TTC549 (cell line): ENCODE measurements at regions not wholly inside any gene's neighbourhood (a gene's known extent, or its start where the extent isn't known, plus 50 kb on each side); places are given as distances from the start of the nearest gene placed in this dataset.

Experiments used
- FAIRE-seq: peaks from 2 replicates; lab custom pipeline; 2012; peaks lifted over from hg19 to GRCh38; lab: Jason Lieb, UNC

- FAIRE-seq: no peak
Measured at GRCh38 chr4:33369446-33369845, 2649.3 kb downstream of the PCDH7 start.

- FAIRE-seq: no peak
Measured at GRCh38 chr4:33381816-33382215, 2661.6 kb downstream of the PCDH7 start.

DNA sequence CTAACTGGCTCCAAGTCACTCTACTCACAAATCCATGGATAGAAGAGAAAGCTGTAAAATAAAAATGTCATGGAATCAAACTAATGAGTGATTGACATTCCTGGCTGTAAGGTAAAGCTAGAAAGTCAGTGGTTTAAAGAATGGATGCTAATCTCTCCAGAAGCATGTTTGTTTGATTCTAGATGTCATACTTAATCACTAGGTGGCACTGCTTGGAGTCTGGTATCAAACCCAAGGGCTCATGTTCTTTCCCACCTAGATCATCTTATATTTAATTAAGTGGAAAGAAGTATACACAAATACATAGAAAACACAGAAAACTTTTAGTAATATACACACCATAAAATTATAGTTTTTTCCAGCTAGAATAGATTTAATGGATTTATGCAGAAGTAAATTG, 2666.6 kb downstream of the PCDH7 start:
- no peak for FAIRE-seq

GRCh38 chr4:33390976-33391375, 2670.8 kb downstream of the PCDH7 start:
- FAIRE-seq: no peak

DNA sequence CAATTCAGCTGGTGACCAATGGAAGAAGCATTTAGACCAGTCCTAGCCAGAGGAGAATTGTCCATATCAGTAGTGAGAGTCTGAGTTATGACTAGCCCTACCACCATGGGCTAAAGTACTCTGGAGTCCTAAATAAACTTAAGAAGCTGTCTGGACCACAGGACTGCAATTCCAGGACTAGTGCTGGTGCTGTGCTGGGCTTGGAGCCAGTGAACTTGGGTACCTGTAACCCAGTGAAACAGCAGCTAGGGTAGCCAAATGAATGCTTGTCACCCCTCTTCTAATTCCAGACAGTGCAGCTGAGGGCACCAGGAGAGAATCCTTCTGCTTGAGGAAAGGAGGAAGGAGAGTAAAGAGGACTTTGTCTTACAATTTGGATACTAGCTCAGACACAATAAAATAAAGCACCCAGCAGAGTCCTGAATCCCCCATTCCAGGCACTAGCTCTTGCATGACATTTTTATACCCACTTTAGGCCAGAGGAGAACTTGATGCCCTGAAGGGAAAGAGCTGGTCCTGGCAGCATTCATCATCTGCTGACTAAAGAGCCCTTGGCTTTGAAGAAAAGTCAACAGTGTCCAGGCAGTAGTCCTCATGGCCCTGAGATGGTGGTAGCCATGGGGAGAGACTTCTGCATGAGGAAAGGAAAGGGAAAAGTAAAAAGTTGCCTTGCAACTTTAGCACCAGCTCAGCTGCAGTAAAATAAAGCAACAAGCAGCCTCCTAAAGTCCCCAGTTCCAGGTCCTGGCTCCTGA, 2675.7 kb downstream of the PCDH7 start:
- no peak for FAIRE-seq

GRCh38 chr4:33400504-33400903, 2680.3 kb downstream of the PCDH7 start:
- no peak for FAIRE-seq

- no peak for FAIRE-seq
Measured at GRCh38 chr4:33407496-33407895, 2687.3 kb downstream of the PCDH7 start.

- FAIRE-seq: no peak
Measured at GRCh38 chr4:33411182-33411581, 2691.0 kb downstream of the PCDH7 start.

GRCh38 chr4:33421887-33422286, 2701.7 kb downstream of the PCDH7 start:
- no peak for FAIRE-seq

DNA sequence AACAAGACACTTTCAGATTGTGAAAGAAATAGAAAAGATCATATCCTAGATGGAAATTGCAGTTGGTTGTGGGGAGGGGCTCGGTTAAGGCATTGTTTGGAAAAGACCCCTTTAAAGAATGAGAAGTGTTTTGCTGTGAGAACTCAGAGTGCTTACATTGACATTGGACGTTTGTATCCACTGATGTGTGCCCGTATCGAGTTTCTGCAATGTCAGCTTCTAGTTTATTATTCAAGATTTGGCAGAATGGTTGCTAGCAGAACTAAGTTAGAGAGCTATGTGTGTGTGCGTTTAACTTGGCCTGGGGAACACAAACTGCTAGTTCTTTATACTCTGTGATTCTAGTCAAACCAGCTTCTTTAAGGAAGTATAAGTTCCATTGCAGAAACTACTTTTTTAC, 2702.5 kb downstream of the PCDH7 start:
- no peak for FAIRE-seq

DNA sequence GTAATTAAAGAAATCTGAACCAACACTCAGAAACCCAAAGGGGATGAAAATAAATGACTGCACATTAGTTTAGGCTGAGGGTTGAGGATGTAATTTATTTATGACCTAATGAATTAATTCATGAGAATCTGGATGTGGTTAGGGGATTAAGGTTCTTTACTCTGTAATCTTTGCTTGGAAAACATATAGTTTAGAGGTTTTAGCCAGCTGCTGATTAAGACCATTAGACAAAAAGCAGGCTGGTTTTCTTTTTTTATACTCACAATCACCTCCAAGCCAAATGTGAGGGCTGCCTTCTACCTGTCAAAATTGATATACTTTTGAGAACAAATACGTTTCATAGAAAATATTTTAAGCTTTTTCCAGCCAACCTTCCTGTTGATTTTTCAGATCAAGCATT, 2705.8 kb downstream of the PCDH7 start:
- no peak for FAIRE-seq

GRCh38 chr4:33427676-33428075, 2707.5 kb downstream of the PCDH7 start:
- no peak for FAIRE-seq

DNA sequence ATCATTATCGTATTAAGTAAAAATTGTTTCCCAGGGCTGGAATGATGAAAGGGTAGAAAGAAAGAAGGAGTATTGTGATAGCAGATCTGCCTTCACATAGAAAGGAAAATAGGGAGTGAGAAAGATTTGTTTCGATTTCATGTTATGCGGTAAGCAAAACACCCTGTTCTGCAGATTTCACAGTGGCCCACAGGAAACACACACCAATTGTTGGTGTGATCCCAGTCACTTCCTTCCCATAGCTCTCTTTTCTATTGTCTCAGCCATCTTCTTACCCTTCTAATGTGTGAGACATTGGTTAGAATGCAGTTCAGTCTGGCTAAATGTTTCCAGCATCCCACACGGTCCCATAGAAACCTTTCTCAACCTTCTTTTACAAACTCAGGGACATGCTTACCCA, 2709.8 kb downstream of the PCDH7 start:
- no peak for FAIRE-seq

GRCh38 chr4:33437406-33437805, 2717.2 kb downstream of the PCDH7 start:
- no peak for FAIRE-seq

DNA sequence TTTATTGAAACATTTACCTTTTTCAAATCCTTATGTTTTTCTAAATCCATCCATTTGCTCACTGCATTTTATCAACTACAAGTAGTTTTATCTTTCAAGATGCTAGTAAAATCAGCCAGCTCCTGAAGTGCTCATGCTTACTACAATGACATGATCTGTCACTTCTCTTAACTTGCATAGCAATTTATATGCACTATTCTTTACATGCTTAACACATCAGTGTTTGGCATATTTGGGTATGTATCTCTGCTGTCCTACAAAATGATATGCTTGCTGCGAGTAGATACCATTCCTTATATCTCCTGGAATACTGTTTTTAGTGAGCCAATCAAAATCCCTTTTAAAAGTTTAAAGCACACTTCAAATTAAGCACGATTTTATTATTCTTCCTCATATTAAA, 2726.8 kb downstream of the PCDH7 start:
- no peak for FAIRE-seq

DNA sequence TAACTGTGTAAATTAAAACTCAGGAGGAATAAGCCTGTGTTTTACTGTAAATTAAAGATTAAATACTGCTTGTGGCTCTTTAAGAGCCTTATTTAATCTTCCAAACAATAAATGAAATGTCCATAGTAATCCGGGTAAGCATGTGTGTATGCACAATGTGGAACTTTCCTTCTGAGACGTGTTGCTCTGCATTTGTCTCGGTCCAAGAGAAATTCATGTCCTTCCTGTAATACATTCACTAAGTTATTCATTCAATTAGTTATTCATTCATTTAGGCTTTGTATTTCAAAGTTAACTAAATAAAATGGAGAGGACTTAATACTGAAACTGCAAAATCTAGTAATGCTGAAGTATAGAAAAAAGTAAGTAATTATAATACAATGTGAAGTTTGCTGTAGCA, 2728.8 kb downstream of the PCDH7 start:
- FAIRE-seq: no peak

DNA sequence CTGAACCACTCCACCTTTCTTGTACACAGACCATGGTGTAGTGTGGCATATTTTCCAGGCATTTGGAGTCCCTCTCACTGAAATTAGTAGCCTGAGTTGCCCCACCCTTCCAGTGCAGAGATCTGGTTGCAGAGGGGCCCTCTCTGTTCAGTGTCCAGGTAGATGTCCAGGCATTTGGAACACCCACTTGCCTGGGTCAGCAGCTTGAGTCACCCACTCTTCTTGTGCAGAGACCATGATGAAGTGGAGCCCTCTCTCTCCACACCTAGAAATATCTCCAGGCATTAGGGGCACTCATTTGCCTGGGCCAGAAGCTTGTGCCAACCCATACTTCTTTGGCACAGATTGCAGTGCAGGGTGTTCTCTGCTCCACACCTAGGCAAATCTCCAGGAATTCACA, 2733.3 kb downstream of the PCDH7 start:
- FAIRE-seq: no peak

DNA sequence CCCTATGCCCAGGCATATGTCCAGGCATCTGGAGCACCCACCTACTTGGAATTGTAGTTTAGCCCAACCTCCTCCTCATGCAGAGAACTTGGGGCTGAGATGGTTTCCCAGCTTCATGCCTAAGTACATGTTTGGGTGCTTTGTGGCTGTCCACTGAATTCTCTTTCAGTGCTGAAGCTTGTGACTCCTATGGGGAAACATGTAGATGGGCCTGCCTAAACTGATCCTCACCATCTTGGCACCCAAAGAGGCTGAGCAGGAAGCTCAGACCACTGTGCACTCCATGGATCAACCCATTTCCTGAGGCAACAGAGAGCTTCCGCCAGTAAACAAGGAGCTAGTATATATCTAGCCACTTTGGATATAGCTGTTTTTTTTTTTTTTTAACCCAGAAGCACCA, 2733.7 kb downstream of the PCDH7 start:
- FAIRE-seq: no peak

DNA sequence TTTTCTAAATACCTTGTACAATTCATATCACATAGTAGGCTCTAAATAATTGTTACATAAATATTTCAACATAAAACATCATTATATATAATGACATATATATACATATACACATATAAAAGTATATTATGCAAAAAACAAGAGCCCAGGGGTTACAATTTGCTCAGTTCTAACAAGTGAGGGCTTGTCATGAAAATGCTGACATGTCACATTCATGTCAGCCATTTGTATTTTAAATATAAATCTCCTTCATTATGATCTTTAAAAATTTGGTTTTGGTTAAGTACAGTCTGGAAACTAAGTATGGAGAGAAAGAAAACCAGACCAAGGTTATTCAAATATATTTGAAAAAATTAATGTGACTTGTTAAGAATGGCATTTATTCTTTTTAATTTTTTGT, 2745.4 kb downstream of the PCDH7 start:
- no peak for FAIRE-seq

- no peak for FAIRE-seq
Measured at GRCh38 chr4:33467291-33467690, 2747.1 kb downstream of the PCDH7 start.

- FAIRE-seq: no peak
Measured at GRCh38 chr4:33470805-33471204, 2750.6 kb downstream of the PCDH7 start.

- no peak for FAIRE-seq
Measured at GRCh38 chr4:33477715-33478114, 2757.5 kb downstream of the PCDH7 start.

- no peak for FAIRE-seq
Measured at GRCh38 chr4:33482773-33483172, 2761.5 kb downstream of the ARAP2 start.

GRCh38 chr4:33485111-33485510, 2759.2 kb downstream of the ARAP2 start:
- FAIRE-seq: no peak

- FAIRE-seq: no peak
Measured at GRCh38 chr4:33493231-33493630, 2751.1 kb downstream of the ARAP2 start.
